CD4-positive, alpha-beta T cell treated with Interleukin-21 for 1 hour (primary cell): ENCODE measurements at regions not wholly inside any gene's neighbourhood (a gene's known extent, or its start where the extent isn't known, plus 50 kb on each side); places are given as distances from the start of the nearest gene placed in this dataset.
A peak's percentile ranks its signal among the peaks of the same experiment; 100 is the strongest.

Source experiments
- DNase-seq: peaks from one replicate; pipeline ENCODE4 v3.0.0-alpha.2; 2020

DNA sequence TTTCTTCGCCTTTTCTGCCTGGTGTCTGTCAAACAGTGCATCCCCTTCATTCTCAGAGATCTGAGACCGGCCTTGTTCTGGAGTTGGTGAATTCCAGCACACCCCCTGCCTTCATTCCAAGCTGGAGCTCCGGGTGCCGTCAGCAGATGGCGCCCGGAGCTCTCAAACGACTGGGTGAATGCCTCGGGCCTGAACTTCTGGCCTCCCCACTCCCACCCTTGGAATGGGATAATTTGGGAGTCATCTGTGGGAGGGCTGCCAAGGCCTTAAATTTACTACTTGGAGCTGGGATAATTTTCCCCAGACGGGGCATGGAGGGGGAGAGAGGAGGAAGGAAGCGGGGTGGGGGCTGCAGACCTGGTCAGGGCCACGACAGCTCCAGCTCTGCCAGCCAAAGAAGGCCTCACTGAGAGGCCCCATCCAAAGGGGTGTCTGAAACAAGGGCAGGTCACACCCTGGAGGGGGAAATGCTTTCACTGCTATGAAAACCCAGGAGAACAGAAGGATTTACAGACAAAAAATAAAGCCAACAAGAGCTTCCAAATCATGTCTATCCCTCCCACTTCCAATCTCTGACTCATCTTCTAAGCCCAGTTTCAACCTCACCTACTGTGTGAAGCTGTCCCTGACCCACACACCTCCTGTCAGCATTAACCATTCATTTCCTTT is 187.9 kb downstream of the OPA1 start:
- DNase-seq, result peak; percentile 9

- no peak for DNase-seq
Observed at GRCh38 chr3:193782276-193782647, 189.3 kb downstream of the OPA1 start.

GRCh38 chr3:193782747-193783146 is 189.7 kb downstream of the OPA1 start:
- DNase-seq, result no peak

- no peak for DNase-seq
Observed at GRCh38 chr3:193783166-193783896, 190.3 kb downstream of the OPA1 start.

DNA sequence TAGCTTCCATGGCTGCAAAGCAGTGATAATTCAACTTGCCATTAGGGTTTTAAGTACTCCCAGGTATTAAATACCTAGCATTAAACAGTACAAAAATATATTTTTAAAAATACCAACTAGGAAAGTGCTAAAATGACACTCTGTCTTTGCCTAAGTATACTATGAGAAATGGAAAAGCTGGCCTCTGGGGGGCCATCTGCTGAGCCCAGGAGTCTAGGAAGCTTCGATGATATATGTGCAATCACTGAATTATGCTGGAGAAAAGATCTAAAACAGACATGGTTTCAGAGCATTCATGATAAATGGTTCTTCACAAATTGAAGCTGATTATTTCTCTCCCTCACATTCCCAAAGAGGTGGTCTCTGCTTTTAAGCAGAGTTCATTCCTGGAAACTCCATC is 191.8 kb downstream of the OPA1 start:
- no peak for DNase-seq

DNA sequence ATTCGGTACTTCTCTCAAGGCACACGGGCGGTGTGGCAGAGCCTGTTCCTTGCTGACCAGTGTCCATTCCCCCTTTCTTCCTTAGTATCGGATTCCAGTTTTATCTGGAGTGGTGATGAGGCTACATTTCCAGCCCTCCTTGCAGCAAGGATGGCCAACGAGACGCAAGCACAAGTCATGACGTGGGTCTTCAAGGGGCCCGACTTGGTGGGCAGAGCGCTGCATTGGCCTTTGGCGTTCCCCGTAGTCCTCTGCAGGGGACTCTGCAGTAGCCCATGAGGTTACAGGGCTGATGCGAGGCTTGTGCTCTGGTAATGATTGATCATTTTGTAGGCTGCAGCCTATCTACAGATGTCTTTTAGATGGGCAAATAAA is 194.5 kb downstream of the OPA1 start:
- DNase-seq, result no peak

GRCh38 chr3:193788189-193788991 is 195.4 kb downstream of the OPA1 start:
- peak; percentile 9 for DNase-seq

DNA sequence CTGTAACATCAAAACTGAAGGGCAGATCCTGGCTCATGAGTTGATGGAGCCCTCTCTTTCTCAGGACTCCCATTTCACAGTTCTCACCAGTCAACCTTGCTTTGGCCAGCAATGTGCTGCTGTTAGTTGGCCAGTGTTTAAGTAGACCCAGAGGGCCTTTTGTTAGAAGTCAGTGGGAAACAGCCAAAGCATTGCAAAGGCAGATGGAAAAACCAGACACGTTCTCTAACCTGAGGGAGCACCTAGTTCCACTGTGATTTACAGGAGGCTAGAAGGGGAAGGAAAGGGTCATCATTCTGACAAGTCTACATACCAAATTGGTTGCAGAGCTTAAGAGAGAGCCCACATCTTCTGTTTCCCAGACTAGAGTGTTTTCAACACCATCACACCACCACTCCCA is 196.4 kb downstream of the OPA1 start:
- no peak for DNase-seq

DNA sequence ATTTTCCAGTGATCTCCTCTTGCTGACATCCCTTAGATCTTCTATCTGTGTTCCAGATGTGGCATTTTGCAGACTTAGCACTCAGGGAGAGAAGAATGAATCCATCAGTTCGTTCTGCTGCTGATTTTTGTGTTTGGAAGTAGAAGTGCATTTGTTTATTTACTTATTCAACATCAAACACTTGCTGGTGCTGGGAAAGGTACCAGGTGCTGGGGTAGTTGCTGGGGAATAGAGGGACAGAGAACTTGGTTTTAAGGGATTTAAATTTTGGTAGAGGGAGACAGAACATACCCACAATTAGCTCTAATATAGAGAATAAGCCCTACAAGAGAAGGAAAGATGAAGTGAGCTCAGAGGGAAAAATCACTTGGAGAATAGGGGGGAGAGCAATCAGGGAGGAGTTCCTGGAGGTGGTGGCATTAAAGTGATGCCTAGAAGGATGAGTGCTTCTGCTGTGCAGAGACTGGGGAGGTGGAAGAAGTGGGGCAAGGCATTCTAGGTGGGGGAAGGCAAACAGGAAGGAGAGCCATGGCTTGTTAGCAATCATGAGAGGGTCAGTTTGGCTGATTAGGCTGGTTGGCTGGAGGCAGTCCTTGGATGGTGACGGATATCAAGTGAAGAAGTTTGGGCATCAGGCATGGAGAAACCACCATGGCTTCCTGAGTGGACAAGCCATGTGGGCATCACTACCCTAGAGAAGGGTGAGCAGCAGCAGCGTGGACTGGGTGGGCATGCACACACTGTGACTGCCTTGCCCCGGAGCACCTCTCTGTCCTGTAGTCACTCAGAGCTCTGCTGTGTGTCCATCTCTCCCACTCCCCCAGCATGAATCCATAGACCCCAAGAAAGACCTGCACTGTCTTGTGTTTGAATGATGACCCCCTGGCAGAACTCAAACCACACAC is 197.3 kb downstream of the OPA1 start:
- DNase-seq, result no peak

GRCh38 chr3:193791041-193792032 is 198.3 kb downstream of the OPA1 start:
- no peak for DNase-seq

GRCh38 chr3:193793123-193793522 is 200.1 kb downstream of the OPA1 start:
- DNase-seq, result no peak

- DNase-seq, result no peak
Observed at GRCh38 chr3:193794002-193794881, 201.2 kb downstream of the OPA1 start.

- DNase-seq, result no peak
Observed at GRCh38 chr3:193795062-193795690, 202.2 kb downstream of the OPA1 start.

DNA sequence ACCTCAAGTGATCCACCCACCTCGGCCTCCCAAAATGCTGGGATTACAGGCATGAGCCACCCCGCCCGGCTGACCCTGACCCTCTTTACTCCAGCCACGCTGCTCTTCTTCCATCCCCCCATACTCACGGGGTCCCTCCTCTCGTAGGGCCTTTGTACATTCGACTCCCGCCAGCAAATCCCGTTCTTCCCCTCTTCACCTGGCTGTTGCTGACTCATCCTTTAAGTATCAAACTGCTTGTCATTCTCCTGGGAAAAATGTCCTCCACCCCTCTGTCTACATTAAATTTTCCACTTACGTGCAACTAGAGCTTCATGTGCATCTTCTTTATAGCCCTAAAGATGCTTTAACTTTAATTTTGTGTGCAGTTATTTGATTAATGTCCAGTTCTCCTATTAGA is 203.1 kb downstream of the OPA1 start:
- no peak for DNase-seq

DNA sequence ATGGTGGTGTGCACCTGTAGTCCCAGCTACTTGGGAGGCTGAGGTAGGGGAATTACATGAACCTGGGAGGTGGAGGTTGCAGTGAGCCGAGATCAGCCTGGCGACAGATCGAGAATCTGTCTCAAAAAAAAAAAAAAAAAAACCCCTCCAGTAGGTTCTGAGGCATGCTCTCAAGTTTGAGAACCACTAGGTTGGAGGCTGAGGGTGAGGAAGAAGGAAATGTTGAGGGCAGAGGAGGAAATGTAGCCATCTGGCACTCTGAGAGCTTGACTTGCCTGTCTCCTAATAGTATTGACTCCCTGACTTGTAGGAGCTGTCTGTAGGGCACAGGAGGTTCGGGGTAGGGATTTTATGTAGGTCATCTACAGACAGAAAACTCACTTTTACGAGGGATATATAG is 204.6 kb downstream of the OPA1 start:
- DNase-seq, result no peak

- DNase-seq, result no peak
Observed at GRCh38 chr3:193798051-193798450, 205.0 kb downstream of the OPA1 start.

DNA sequence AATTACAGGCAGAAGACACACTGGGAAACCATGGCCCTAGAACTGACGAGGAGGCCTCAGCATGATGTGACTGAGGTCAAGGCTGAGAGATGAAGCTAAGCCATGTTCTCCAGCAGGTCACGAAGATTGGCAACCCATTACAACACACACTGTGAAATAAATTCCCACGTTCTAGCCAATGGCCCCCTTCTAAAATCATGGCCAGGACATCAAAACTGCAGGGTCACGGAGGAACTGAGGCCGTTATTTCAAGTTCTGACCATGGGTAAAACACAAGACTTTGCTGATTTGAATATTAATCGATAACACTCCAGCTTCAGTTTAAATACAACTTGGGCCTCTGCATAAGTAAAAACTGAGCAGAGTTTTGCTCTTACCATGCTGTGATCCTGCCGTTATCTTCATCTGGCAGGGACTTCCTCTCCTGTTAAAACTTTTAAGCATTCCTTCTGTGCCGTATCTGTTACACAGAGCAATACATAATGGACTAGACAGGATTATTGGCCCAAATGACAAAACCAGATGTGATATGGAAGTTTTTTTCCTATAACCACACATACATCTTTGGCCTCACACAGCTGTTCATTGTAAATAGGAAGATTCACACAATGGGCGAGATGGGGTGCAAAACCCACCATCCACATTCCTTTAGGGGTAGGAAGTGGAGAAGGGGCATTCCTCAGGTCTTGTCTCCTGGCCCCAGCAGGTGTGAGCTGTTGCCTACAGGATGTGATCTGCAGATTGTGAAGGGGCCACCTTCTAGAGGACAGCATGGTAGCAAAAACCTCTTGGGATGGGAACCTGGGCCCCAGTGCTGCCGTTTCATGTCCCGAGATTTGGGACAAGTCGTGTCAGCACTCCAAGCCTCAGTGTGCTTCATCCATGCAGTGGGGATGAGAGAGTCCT is 207.4 kb downstream of the OPA1 start:
- DNase-seq, result no peak

GRCh38 chr3:193801097-193801496 is 208.1 kb downstream of the OPA1 start:
- no peak for DNase-seq

GRCh38 chr3:193803288-193803687 is 210.3 kb downstream of the OPA1 start:
- no peak for DNase-seq
